ENCODE measurements at regions not wholly inside any gene's neighbourhood (a gene's known extent, or its start where the extent isn't known, plus 50 kb on each side); places are given as distances from the start of the nearest gene placed in this dataset.

DNA sequence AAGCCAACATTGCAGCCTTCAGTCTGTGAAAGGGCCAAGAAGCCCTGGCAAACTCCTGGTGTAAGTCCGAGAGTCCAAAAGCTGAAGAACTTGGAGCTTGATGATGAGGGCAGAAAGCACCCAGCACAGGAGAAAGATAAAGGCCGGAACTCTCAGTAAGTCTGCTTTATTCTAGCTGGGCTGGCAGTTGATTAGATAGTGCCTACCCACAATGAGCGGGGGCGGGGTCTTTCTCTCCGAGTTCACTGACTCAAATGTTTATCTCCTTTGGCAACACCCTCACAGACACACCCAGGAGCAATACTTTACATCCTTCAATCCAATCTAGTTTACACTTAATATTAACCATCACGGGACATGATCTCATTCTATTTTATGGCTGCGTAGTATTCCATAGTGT lies 1317.1 kb downstream of the SLITRK1 start:
- TF ChIP-seq EZH2 (IDR thresholded peaks at IDR 0.05; ENCODE audit: borderline replicate concordance, insufficient read depth, low read length, poor library complexity, severe bottlenecking) (no peak), MXI1 (conservative IDR thresholded peaks at IDR 0.05; ENCODE audit: poor library complexity, severe bottlenecking) (no peak), CTCF (IDR thresholded peaks at IDR 0.05; ENCODE audit: poor library complexity, severe bottlenecking) (no peak), EP300 (conservative IDR thresholded peaks at IDR 0.05; ENCODE audit: poor library complexity, severe bottlenecking) (no peak), POLR2AphosphoS5 (IDR thresholded peaks at IDR 0.05) (no peak), SMC3 (conservative IDR thresholded peaks at IDR 0.05; ENCODE audit: poor library complexity) (no peak)
- TF ChIP-seq, protein P1, sequence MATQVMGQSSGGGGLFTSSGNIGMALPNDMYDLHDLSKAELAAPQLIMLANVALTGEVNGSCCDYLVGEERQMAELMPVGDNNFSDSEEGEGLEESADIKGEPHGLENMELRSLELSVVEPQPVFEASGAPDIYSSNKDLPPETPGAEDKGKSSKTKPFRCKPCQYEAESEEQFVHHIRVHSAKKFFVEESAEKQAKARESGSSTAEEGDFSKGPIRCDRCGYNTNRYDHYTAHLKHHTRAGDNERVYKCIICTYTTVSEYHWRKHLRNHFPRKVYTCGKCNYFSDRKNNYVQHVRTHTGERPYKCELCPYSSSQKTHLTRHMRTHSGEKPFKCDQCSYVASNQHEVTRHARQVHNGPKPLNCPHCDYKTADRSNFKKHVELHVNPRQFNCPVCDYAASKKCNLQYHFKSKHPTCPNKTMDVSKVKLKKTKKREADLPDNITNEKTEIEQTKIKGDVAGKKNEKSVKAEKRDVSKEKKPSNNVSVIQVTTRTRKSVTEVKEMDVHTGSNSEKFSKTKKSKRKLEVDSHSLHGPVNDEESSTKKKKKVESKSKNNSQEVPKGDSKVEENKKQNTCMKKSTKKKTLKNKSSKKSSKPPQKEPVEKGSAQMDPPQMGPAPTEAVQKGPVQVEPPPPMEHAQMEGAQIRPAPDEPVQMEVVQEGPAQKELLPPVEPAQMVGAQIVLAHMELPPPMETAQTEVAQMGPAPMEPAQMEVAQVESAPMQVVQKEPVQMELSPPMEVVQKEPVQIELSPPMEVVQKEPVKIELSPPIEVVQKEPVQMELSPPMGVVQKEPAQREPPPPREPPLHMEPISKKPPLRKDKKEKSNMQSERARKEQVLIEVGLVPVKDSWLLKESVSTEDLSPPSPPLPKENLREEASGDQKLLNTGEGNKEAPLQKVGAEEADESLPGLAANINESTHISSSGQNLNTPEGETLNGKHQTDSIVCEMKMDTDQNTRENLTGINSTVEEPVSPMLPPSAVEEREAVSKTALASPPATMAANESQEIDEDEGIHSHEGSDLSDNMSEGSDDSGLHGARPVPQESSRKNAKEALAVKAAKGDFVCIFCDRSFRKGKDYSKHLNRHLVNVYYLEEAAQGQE (IDR thresholded peaks at IDR 0.05; ENCODE audit: borderline replicate concordance), result no peak
